C4-2B (cell line): ENCODE measurements at regions not wholly inside any gene's neighbourhood (a gene's known extent, or its start where the extent isn't known, plus 50 kb on each side); places are given as distances from the start of the nearest gene placed in this dataset.
"Not testable (repeated sequence)": the region's sequence is repeated elsewhere in the genome, so short reads cannot be mapped to it uniquely, and the experiment has no call there.

Source experiments
- H3K27ac ChIP-seq: fragments of 450-650 bp; 2 replicates; pipeline ENCODE4 v1.5.1; 2017
- ZFX ChIP-seq: fragments of 450-650 bp; IDR thresholded peaks from 2 replicates; pipeline ENCODE4 v1.6.1; 2017
- TF ChIP-seq, protein P1 (sequence below): fragments of 450-650 bp; conservative IDR thresholded peaks from 2 replicates; pipeline ENCODE4 v1.5.1; 2017; ENCODE audit warnings: mild to moderate bottlenecking

DNA sequence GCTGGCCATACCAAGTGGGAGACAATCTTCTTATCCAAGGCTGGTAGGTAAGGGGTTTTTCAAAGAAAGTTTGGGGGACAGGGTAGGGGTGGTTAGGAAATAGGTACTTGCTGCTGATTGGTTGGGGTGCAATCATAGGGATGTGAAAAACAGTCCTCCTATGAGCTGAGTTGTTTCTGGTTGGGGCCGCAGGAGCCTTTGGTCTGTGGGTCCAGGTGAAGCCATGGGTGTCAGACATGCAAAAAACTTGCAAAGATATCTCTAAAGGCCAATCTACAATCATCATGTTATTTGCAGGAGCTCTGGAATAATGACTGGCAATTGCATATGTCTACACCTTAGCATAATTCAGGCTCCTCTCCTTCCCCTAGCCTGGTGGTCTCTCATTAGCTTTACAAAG, 982.3 kb downstream of the DIPK2A start:
- TF ChIP-seq, protein P1, sequence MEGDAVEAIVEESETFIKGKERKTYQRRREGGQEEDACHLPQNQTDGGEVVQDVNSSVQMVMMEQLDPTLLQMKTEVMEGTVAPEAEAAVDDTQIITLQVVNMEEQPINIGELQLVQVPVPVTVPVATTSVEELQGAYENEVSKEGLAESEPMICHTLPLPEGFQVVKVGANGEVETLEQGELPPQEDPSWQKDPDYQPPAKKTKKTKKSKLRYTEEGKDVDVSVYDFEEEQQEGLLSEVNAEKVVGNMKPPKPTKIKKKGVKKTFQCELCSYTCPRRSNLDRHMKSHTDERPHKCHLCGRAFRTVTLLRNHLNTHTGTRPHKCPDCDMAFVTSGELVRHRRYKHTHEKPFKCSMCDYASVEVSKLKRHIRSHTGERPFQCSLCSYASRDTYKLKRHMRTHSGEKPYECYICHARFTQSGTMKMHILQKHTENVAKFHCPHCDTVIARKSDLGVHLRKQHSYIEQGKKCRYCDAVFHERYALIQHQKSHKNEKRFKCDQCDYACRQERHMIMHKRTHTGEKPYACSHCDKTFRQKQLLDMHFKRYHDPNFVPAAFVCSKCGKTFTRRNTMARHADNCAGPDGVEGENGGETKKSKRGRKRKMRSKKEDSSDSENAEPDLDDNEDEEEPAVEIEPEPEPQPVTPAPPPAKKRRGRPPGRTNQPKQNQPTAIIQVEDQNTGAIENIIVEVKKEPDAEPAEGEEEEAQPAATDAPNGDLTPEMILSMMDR, result no peak
- no peak for TF ChIP-seq ZFX
- H3K27ac ChIP-seq, result no peak overlapping the region

DNA sequence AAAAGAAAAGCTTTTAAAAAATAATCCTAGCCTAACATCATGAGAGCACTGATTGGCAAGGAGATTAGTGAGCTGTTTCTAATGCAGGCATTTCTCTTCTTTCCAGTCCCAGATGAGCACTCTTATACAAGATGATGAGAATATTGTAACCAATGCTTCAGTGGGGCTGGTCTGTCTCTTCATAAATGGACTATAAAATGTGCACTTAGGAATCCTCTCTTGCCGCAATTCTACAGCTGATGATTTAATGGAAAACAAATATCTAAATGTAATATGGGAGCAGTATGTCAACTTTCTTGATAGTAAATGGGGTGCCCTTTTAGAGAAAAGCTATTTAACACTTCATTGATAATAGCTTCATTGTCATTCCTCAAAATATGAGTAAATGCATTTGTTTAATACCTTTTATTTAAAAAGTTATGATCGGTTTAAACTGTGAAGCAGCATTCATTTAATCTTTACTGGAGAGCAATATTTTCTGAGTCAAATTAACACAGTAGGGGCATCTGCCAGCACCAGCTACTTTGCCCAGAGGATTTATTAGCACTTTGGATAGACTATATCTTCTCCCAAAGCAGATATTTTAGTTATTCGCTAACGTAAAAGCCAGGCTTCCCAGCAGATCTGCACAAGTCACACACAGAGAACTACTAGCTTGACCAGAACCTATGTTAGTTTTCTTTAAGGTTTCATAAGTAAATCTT, 985.9 kb downstream of the DIPK2A start:
- TF ChIP-seq, protein P1, result no peak
- TF ChIP-seq ZFX, result no peak
- no peak overlapping the region for H3K27ac ChIP-seq

DNA sequence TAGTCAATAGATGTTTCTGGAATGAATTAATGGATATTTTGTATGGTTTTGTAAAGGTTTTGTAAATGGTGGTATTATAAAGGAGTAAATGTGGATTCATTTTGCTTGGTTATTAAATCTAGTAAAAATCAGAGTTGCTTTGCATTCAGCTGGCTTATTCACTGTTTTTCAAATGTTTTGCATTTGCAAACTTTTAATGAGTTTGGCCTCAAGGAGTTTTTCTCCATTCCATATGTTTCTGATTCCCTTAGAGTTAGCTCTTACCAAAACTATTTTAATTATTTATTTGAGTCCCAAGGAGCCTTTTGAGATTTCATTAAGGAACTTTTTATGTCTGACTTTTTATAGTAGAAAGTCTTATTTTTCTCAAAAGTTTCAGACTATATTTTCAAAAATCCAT, 992.2 kb downstream of the DIPK2A start:
- no peak overlapping the region for H3K27ac ChIP-seq
- TF ChIP-seq, protein P1, result no peak
- TF ChIP-seq ZFX, result no peak

DNA sequence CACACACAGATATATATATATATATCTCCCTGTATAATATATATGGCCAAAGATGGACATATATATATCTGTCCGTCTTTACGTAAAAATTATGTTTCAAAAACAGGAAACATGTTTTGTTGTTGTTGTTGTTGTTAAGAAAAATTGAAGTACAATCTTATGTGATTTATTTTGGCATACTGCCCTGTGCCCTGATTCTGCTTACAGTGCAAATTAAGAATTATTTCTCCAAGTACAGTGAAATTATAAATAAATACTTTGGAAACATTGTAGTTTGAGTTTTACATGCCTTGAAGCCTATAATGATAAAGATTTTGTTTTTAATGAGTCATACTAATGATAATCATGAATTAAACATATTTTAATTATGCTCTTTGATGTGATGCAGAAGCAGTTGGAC, 994.9 kb downstream of the DIPK2A start:
- no peak overlapping the region for H3K27ac ChIP-seq
- TF ChIP-seq ZFX, result no peak
- TF ChIP-seq, protein P1, result no peak

DNA sequence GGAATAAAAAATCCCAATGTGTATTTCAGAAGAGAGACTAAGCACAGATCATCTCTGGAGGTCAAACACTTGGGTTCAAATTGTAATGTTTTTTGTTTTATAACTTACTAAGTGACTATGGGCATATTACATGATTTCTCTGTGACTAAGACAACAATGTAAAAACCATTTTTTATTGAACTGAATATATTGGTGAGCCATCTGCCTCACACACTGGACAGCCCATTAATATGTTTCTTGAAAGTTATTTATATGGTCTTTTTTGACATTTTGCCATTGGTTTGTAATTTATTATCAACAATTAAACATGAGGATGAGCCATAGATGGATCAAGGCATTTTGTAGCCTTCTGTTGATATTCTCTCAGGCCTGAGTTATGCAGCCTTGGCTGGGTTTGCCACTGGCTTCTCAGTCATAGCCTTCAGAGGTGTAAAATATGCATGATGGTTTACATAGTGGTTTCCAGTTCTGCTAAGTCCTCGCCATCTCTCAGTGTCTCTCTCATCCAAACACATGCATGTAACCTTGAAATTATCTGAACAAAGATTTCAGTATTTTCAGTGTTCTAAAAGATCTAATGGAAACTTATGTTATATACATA, 997.2 kb downstream of the DIPK2A start:
- H3K27ac ChIP-seq, result no peak overlapping the region
- TF ChIP-seq ZFX, result no peak
- TF ChIP-seq, protein P1, result no peak

DNA sequence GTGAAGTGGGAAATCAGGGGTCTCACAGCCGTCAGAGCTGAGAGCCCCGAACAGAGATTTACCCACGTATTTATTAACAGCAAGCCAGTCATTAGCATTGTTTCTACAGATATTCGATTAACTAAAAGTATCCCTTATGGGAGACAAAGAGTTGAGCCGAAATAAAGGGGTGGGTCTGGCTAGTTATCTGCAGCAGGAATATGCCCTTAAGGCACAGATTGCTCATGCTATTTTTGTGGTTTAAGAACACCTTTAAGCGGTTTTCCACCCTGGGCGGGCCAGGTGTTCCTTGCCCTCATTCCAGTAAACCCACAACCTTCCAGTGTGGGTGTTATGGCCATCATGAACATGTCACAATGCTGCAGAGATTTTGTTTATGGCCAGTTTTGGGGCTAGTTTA, 1012.9 kb downstream of the DIPK2A start:
- H3K27ac ChIP-seq, result not testable (repeated sequence)

DNA sequence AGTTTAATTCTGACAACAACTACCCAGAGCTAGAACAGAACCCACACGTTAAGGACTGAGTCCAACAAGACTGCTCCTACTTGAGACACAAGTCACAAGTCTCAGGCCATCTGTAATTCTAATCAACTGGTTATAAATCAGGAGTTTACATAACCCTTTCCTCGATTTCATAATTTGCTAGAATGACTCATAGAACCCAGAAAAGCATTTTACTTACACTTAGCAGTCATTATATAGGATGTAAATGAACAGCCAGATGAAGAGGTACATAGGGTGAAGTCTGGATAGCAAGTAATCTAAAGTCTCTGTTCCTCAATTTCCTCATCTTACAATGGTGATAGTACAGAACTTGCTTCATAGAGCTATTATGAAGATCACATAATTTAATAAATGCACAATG, 1018.2 kb downstream of the DIPK2A start:
- no peak for TF ChIP-seq ZFX
- TF ChIP-seq, protein P1, result no peak
- no peak overlapping the region for H3K27ac ChIP-seq

DNA sequence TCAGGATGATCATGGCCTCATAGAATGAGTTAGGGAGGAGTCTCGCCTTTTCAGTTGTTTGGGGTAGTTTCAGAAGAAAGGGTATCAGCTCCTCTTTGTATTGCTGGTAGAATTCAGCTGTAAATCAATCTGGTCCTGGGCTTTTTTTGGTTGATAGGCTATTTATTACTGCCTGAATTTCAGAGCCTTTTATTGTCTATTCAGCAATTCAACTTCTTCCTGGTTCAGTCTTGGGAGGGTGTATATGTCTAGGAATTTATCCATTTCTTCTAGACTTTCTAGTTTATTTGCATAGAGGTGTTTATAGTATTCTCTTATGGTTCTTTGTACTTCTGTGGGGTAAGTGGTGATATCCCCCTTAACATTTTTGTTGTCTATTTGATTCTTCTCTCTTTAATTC, 1024.2 kb downstream of the DIPK2A start:
- H3K27ac ChIP-seq, result no peak overlapping the region
- TF ChIP-seq ZFX, result no peak
- TF ChIP-seq, protein P1, result no peak
